ENCODE measurements at regions not wholly inside any gene's neighbourhood (a gene's known extent, or its start where the extent isn't known, plus 50 kb on each side); places are given as distances from the start of the nearest gene placed in this dataset.

DNA sequence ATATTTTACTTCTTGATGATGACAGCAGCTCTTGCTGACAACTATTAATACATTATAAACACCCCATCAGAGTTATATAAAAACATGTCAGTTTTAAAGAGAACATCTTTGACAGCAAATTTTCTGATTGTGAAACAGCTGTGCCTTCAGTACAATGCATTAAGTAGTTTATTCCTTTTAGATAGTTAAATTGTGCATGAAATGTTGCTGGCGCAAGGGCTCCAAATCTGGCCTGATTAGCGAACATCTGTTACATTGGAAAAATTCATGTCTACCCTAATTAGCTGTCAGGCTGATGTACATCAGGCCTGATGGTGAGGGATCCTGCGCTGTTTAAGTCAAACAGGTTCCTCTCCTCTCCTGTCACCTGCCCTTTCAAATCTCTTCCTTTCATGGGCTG is 171.9 kb upstream of the SP8 start:
- TF ChIP-seq ZNF274 (IDR thresholded peaks at IDR 0.05; ENCODE audit: low read length), result no peak
- TF ChIP-seq ZNF274 (tag by site-specific recombination; IDR thresholded peaks at IDR 0.05; ENCODE audit: borderline replicate concordance), result no peak
- TF ChIP-seq YY1 (tag by site-specific recombination; IDR thresholded peaks at IDR 0.05), result no peak
- no peak for TF ChIP-seq CTCF (tag by site-specific recombination; IDR thresholded peaks at IDR 0.05)
- TF ChIP-seq ZNF704 (tag by site-specific recombination; IDR thresholded peaks at IDR 0.05), result no peak
- no peak for TF ChIP-seq KLF9 (tag by site-specific recombination; IDR thresholded peaks at IDR 0.05; ENCODE audit: low read depth)
- TF ChIP-seq ZNF571 (tag by site-specific recombination; IDR thresholded peaks at IDR 0.05), result no peak

All from HEK293 (cell line).